PC-9 (cell line): ENCODE measurements at regions not wholly inside any gene's neighbourhood (a gene's known extent, or its start where the extent isn't known, plus 50 kb on each side); places are given as distances from the start of the nearest gene placed in this dataset.
"Not testable (repeated sequence)": the region's sequence is repeated elsewhere in the genome, so short reads cannot be mapped to it uniquely, and the experiment has no call there.

ENCODE experiments used
- BruUV-seq: library from RNA; stranded (reverse); fragments of 400-500 nt; replicated peaks from 2 replicates; lab custom pipeline; 2021; lab: Mats Ljungman, UMichigan
- CTCF ChIA-PET: fragments of 300-600 bp; sonication (Branson Sonifier 250); formaldehyde crosslinking; loops from one replicate; lab custom pipeline; 2022; ENCODE audit warnings: antibody characterized with exemption; lab: Charles Lee
- POLR2A ChIA-PET: fragments of 300-600 bp; sonication (Branson Sonifier 250); formaldehyde crosslinking; loops from one replicate; lab custom pipeline; 2022; ENCODE audit warnings: antibody characterized with exemption; ENCODE audit not compliant: unreplicated experiment; lab: Charles Lee
- DNase-seq, 2 experiments: peaks; one replicate each; pipeline versions ENCODE4 v3.0.0 to v3.0.0-alpha.2; 2015 to 2022; ENCODE audit warnings: mixed read lengths in 1 of 2
- H2AFZ ChIP-seq: fragments of 200-600 bp; sonication (generic); 2 replicates; pipeline ENCODE4 v1.8.1; 2017; ENCODE audit warnings: antibody characterized with exemption
- H3F3A ChIP-seq: fragments of 200-600 bp; sonication (generic); 2 replicates; pipeline ENCODE4 v1.8.1; 2017; ENCODE audit warnings: antibody characterized with exemption, mild to moderate bottlenecking, low read depth; ENCODE audit not compliant: insufficient read depth
- H3K27ac ChIP-seq: fragments of 200-600 bp; sonication (generic); 2 replicates; pipeline ENCODE4 v1.6.1; 2016; ENCODE audit warnings: mixed run types
- H3K27me3 ChIP-seq: fragments of 200-600 bp; sonication (generic); 2 replicates; pipeline ENCODE4 v1.6.1; 2016; ENCODE audit warnings: low read depth, mixed run types; ENCODE audit not compliant: insufficient read depth
- H3K36me3 ChIP-seq: fragments of 200-600 bp; sonication (generic); 2 replicates; pipeline ENCODE4 v1.6.1; 2016; ENCODE audit warnings: low read depth, mixed run types
- H3K4me1 ChIP-seq: fragments of 200-600 bp; sonication (generic); replicated peaks from 2 replicates; pipeline ENCODE4 v1.6.1; 2016; ENCODE audit warnings: mixed run types; ENCODE audit not compliant: insufficient read depth
- H3K4me2 ChIP-seq: fragments of 200-600 bp; sonication (generic); 2 replicates; pipeline ENCODE4 v1.6.1; 2017; ENCODE audit warnings: mixed run types
- H3K4me3 ChIP-seq: fragments of 200-600 bp; sonication (generic); 2 replicates; pipeline ENCODE4 v1.6.1; 2016; ENCODE audit warnings: mixed run types
- H3K79me2 ChIP-seq: fragments of 200-600 bp; sonication (generic); 2 replicates; pipeline ENCODE4 v1.6.1; 2017; ENCODE audit warnings: low read depth, mixed run types
- H3K9me2 ChIP-seq: fragments of 200-600 bp; sonication (generic); 2 replicates; pipeline ENCODE4 v1.8.1; 2017; ENCODE audit warnings: mild to moderate bottlenecking; ENCODE audit not compliant: insufficient read depth
- H3K9me3 ChIP-seq: fragments of 200-600 bp; sonication (generic); 2 replicates; pipeline ENCODE4 v1.8.1; 2016; ENCODE audit warnings: low read depth; ENCODE audit not compliant: insufficient read depth
- H4K20me1 ChIP-seq: fragments of 200-600 bp; sonication (generic); 2 replicates; pipeline ENCODE4 v1.8.1; 2017; ENCODE audit not compliant: insufficient read depth
- EZH2 ChIP-seq: fragments of 200-600 bp; sonication (generic); IDR thresholded peaks from 2 replicates; pipeline ENCODE4 v1.8.0; 2017; ENCODE audit warnings: antibody characterized with exemption, low read depth
- intact Hi-C: fragments of 100-400 bp; cut with micrococcal nuclease; formaldehyde crosslinking; loops from one replicate; pipeline ENCODE4 v1.10.0; 2022; ENCODE audit not compliant: unreplicated experiment
- TF ChIP-seq, protein P1 (sequence below): fragments of 200-600 bp; sonication (generic); conservative IDR thresholded peaks from 2 replicates; pipeline ENCODE4 v1.6.1; 2017; ENCODE audit warnings: mixed run types, antibody characterized with exemption, mild to moderate bottlenecking, moderate library complexity

GRCh38 chr1:213793482-213794067 lies 194.2 kb upstream of the PROX1 start:
- H3K9me3 ChIP-seq: 0 out of 2 replicates have a peak, but pooled peaks cover 5% of the 10 kb centered on the region
- no peaks in the 10 kb centered on the region for H3K36me3 ChIP-seq
- DNase-seq: no peak
- no peak overlapping the region for H3K4me2 ChIP-seq
- no peaks in the 10 kb centered on the region for H3K4me1 ChIP-seq
- BruUV-seq: no TSS peak
- no peaks in the 10 kb centered on the region for H3K27me3 ChIP-seq
- no peaks in the 10 kb centered on the region for H4K20me1 ChIP-seq
- H3K9me2 ChIP-seq: no peaks in the 10 kb centered on the region
- H3K27ac ChIP-seq: no peak overlapping the region
- H3K79me2 ChIP-seq: no peaks in the 10 kb centered on the region
- H2AFZ ChIP-seq: no peak overlapping the region
- no peaks in the 10 kb centered on the region for H3F3A ChIP-seq
- TF ChIP-seq EZH2: no peak
- TF ChIP-seq, protein P1, sequence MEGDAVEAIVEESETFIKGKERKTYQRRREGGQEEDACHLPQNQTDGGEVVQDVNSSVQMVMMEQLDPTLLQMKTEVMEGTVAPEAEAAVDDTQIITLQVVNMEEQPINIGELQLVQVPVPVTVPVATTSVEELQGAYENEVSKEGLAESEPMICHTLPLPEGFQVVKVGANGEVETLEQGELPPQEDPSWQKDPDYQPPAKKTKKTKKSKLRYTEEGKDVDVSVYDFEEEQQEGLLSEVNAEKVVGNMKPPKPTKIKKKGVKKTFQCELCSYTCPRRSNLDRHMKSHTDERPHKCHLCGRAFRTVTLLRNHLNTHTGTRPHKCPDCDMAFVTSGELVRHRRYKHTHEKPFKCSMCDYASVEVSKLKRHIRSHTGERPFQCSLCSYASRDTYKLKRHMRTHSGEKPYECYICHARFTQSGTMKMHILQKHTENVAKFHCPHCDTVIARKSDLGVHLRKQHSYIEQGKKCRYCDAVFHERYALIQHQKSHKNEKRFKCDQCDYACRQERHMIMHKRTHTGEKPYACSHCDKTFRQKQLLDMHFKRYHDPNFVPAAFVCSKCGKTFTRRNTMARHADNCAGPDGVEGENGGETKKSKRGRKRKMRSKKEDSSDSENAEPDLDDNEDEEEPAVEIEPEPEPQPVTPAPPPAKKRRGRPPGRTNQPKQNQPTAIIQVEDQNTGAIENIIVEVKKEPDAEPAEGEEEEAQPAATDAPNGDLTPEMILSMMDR: no peak
- POLR2A ChIA-PET: no interaction called here
- H3K4me3 ChIP-seq: no peak overlapping the region
- intact Hi-C loops: no loop called here
- CTCF ChIA-PET: no interaction called here

- BruUV-seq: no TSS peak
- CTCF ChIA-PET: no interaction called here
- POLR2A ChIA-PET: no interaction called here
Measured at GRCh38 chr1:213796525-213796924, 191.2 kb upstream of the PROX1 start.

DNA sequence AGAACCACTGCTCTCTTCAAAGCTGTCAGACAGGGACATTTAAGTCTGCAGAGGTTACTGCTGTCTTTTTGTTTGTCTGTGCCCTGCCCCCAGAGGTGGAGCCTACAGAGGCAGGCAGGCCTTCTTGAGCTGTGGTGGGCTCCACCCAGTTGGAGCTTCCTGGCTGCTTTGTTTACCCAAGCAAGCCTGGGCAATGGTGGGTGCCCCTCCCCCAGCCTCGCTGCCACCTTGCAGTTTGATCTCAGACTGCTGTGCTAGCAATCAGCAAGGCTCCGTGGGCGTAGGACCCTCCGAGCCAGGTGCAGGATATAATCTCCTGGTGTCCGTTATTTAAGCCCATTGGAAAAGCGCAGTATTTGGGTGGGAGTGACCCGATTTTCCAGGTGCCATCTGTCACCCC lies 179.5 kb upstream of the PROX1 start:
- H3K4me1 ChIP-seq, H4K20me1 ChIP-seq, H3K79me2 ChIP-seq, CTCF ChIA-PET, intact Hi-C loops, H2AFZ ChIP-seq, DNase-seq, H3K36me3 ChIP-seq, H3K4me3 ChIP-seq, H3F3A ChIP-seq, POLR2A ChIA-PET, H3K4me2 ChIP-seq, BruUV-seq, H3K9me2 ChIP-seq, H3K27ac ChIP-seq, H3K27me3 ChIP-seq, H3K9me3 ChIP-seq: not testable (repeated sequence)

More at GRCh38 chr1:213796525-213796924, 191.2 kb upstream of the PROX1 start:
- no peak overlapping the region for H2AFZ ChIP-seq
- no peak for DNase-seq
- no peak overlapping the region for H3K4me3 ChIP-seq
- 0 out of 2 replicates have a peak, but pooled peaks cover 5% of the 10 kb centered on the region for H3K9me3 ChIP-seq
- H3K9me2 ChIP-seq: no peaks in the 10 kb centered on the region
- no peaks in the 10 kb centered on the region for H3K36me3 ChIP-seq
- no peaks in the 10 kb centered on the region for H4K20me1 ChIP-seq
- no peaks in the 10 kb centered on the region for H3K4me1 ChIP-seq
- H3K4me2 ChIP-seq: no peak overlapping the region
- H3K27me3 ChIP-seq: no peaks in the 10 kb centered on the region
- no peaks in the 10 kb centered on the region for H3K79me2 ChIP-seq
- intact Hi-C loops: no loop called here
- TF ChIP-seq, protein P1: no peak
- no peak for TF ChIP-seq EZH2
- no peak overlapping the region for H3K27ac ChIP-seq
- no peaks in the 10 kb centered on the region for H3F3A ChIP-seq

DNA sequence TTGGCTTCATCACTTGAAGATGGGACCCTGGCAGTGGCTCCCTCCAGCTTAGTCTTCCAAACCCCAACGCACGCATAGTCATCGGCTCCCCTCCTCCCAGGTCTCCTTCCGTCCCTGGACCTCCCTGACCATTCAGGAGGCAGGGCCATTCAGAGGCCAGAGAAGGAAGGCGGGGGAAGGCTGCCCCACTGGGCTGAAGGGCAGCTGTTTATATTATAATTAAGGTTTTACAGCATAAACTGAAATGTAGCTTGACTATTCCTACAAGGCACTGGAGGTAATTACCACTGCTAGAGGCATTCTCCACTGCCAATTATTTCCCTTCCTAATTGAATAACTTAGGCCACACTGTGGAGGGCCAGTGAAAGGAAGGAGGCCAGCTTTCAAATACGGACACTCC lies 170.6 kb upstream of the PROX1 start:
- Histone ChIP-seq H3K4me1 (no peaks in the 10 kb centered on the region), H3K79me2 (no peaks in the 10 kb centered on the region), H3K27me3 (no peaks in the 10 kb centered on the region), H3K9me2 (no peaks in the 10 kb centered on the region), H3K27ac (no peak overlapping the region), H3K9me3 (no peaks in the 10 kb centered on the region), H4K20me1 (no peaks in the 10 kb centered on the region), H3F3A (no peaks in the 10 kb centered on the region), H2AFZ (no peak overlapping the region), H3K36me3 (no peaks in the 10 kb centered on the region), H3K4me2 (no peak overlapping the region), H3K4me3 (no peak overlapping the region)
- BruUV-seq: no TSS peak
- intact Hi-C loops: no loop called here
- TF ChIP-seq, protein P1: no peak
- TF ChIP-seq EZH2: no peak
- DNase-seq: no peak
- CTCF ChIA-PET: interaction anchor here (0.5 kb wide), 1 partner anchor 11 kb away, joined by 3 read pairs; no protein-coding TSS in a partner anchor
- POLR2A ChIA-PET: no interaction called here
